ENCODE measurements at regions not wholly inside any gene's neighbourhood (a gene's known extent, or its start where the extent isn't known, plus 50 kb on each side); places are given as distances from the start of the nearest gene placed in this dataset.

DNA sequence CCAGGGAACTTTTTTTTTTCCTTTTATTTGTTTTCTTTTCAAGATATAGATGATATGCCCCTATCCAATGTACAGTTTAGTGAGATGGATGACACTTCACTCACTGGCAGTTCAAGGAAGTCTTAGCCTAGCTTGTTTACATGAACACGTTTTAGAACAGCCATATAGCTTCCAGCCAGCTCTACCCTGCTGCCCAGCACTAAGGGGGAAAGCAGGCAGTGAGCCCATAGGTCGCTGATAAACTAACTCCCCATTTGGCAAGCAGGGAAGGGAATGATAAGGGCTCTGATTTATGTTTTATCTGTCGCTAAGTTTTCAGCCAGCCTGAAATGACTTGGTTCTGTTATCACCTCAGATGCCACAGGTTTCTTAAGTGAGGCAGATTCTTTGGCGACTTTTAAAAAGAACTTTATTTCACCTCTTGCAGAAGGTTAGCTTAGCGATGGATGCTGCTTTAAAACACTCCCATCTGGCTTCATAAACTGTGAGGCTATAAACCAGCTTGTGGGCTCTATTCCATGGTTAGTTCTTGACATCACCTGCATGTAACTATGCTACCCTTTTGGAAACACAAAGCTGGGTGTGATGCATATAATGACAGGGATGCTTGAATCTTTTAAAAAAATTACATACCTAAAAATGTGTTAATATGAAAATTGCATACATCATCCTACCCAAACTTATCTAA is 348.4 kb downstream of the FBXO8 start:
- DNase-seq (ENCODE audit: low read depth in 4 of 4, low spot score in 3 of 4): no peak

GRCh38 chr4:173934201-173934600 is 349.3 kb downstream of the FBXO8 start:
- DNase-seq (ENCODE audit: low read depth in 4 of 4, low spot score in 3 of 4): no peak

- DNase-seq (ENCODE audit: low read depth in 4 of 4, low spot score in 3 of 4): no peak
These were observed 350.8 kb downstream of the FBXO8 start for GRCh38 chr4:173932701-173933100.

- no peak for DNase-seq (ENCODE audit: low read depth in 4 of 4, low spot score in 3 of 4)
These were observed 353.0 kb downstream of the FBXO8 start for GRCh38 chr4:173930329-173930967.

- DNase-seq (ENCODE audit: low read depth in 4 of 4, low spot score in 3 of 4): no peak
These were observed 353.5 kb downstream of the FBXO8 start for GRCh38 chr4:173929921-173930320.

GRCh38 chr4:173924561-173924960 is 358.9 kb downstream of the FBXO8 start:
- no peak for DNase-seq (ENCODE audit: low read depth in 4 of 4, low spot score in 3 of 4)

GRCh38 chr4:173919861-173920260 is 363.6 kb downstream of the FBXO8 start:
- DNase-seq (ENCODE audit: low read depth in 4 of 4, low spot score in 3 of 4): no peak

DNA sequence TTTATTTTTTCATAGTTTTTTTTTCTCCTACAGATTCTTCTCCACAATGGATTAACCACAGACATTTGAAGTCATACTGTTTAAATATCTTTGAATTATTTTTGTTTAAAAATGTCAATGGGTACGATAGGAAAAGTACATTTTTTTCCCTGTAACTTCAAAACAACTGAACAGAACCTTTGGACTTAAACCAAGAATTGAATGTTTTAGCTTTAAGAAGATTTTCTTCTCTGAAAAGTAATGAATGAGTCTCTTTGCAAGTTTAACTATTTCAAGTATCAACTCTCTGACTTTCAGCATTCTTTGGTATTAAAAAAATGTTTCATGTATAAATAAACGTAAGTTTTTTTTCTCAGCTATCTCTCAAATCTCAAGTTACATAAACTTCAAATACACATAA is 364.3 kb downstream of the FBXO8 start:
- DNase-seq (ENCODE audit: low read depth in 4 of 4, low spot score in 3 of 4): no peak

GRCh38 chr4:173917255-173917960 is 366.1 kb downstream of the FBXO8 start:
- DNase-seq (ENCODE audit: low read depth in 4 of 4, low spot score in 3 of 4): no peak

DNA sequence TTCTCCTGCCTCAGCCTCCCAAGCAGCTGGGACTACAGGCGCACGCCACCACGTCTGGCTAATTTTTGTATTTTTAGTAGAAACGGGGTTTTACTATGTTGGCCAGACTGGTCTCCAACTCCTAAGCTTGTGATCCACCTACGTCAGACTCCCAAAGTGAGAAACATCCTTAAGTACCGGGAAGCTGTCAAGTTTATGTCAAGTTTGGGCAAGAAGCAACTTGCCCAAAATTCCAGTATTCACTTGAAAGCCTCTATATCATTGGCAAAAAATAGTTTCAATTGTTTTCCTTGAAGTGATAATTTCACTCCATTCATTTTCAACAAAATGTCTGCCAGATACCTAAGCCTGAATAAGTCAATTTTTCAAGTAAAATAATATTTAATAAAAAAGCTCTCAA is 370.0 kb downstream of the FBXO8 start:
- no peak for DNase-seq (ENCODE audit: low read depth in 4 of 4, low spot score in 3 of 4)

DNA sequence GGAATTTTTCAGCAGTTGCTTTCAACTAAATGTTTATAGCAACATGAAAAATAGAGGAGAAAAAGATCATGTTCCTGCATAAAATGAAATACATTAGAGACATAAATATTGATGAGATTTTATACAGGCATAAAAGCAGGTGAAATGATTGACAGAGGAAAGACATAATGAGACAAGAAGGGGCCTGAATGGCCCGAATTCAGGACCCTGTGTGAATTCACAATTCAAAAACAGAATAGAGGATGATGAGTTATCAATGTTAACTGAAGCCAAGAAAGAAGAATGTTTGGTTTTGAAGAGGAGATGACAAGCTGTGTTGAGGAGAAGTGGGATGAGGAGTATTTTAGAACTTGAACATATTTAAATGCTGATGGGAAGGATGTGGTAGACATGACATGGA is 371.1 kb downstream of the FBXO8 start:
- no peak for DNase-seq (ENCODE audit: low read depth in 4 of 4, low spot score in 3 of 4)

DNA sequence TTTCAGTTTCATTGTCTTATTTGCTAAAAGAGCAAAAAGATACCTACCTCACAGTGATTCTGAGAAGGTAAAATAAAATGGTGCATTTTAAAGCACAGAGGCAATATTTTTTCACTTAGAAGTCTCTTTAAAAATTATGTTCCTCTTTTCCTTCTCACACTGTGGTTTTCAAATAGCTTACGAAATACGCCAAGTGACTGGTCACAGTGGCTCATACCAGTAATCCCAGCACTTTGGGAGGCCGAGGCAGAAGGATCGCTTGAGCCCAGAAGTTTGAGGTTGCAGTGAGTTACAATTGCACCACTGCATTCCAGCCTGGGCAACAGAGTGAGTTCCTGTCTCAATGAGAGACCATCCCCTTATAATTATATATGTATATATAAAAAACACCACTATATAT is 372.6 kb downstream of the FBXO8 start:
- no peak for DNase-seq (ENCODE audit: low read depth in 4 of 4, low spot score in 3 of 4)

DNA sequence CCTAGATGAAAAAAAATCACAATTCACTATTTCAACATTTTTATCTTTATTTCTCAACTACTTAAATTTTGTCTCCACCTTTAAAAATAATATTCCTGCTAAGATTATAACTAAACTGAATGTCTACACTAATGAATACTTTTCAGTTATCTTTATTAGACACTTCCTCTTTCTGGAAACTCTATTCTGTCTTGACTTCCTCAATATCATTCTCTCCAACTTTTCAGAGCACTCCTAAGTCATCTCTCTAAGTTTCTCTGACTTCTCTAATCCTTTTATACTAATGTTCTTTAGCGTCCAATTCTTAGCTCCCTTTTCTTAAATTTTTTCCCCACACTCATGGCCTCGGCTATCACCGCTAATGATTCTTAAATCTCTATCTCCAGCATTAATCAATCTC is 374.2 kb downstream of the FBXO8 start:
- DNase-seq (ENCODE audit: low read depth in 4 of 4, low spot score in 3 of 4): no peak

- no peak for DNase-seq (ENCODE audit: low read depth in 4 of 4, low spot score in 3 of 4)
These were observed 369.8 kb upstream of the HAND2 start for GRCh38 chr4:173899813-173900212.

DNA sequence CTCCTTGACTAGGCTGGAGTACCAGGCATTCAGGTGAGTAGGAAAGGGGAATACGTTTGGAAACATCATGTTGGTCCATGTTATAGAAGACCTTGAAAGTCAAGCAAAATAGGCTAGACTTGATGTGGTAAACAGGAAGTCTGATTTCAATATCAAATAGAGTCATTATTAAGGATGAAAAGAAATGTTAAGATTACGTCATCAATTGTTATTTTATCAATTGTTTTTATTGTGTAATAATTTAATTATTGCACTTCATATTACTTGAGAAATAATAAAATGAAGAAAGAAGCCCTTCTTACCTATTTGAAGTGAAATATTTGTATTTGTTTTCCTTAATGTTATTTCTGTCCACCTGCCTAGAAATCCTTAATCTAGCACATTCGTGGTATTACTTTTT is 361.0 kb upstream of the HAND2 start:
- no peak for DNase-seq (ENCODE audit: low read depth in 4 of 4, low spot score in 3 of 4)

- no peak for DNase-seq (ENCODE audit: low read depth in 4 of 4, low spot score in 3 of 4)
These were observed 353.8 kb upstream of the HAND2 start for GRCh38 chr4:173883821-173884220.

GRCh38 chr4:173880897-173881296 is 350.9 kb upstream of the HAND2 start:
- no peak for DNase-seq (ENCODE audit: low read depth in 4 of 4, low spot score in 3 of 4)

GRCh38 chr4:173879509-173879908 is 349.5 kb upstream of the HAND2 start:
- no peak for DNase-seq (ENCODE audit: low read depth in 4 of 4, low spot score in 3 of 4)

DNA sequence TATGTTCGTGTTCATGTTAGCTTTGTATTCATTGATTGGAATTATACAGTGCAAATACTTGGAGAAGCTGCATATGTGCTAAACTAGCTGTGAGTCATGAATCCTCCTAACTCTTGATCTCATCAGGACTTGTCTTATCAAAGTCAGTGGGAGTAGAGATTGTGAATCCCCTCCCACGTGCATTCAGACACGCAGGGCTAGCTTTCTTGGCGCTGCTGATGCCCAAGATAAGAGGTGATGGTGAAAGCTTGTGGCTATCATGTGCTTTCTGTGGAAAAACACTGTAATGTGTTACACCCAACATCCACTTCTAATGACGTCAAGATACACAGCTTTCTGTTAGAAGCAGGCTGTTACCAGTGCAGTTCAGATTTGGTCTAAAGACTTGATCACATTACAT is 348.7 kb upstream of the HAND2 start:
- DNase-seq (ENCODE audit: low read depth in 4 of 4, low spot score in 3 of 4): no peak

DNA sequence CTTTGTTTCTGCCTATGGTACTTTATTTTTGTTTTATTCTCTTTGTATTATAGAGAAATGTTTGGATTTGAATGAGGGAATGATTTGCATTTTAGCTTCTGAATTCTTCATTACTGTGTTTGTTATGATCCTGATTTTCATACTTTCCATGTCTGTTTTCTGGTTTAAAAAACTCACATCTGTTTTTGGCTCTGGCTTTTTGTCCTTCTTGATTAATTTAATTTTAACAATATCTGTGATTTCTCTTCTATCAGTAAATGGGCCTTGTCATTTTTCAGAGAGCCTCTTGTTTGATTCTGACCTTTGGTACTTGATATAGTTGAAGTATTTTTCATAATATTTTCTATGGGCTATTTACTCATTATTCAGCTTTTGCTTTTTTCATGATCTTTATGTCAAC is 341.6 kb upstream of the HAND2 start:
- DNase-seq (ENCODE audit: low read depth in 4 of 4, low spot score in 3 of 4): no peak

- no peak for DNase-seq (ENCODE audit: low read depth in 4 of 4, low spot score in 3 of 4)
These were observed 336.4 kb upstream of the HAND2 start for GRCh38 chr4:173866322-173867026.
